SW 1271 (cell line): ENCODE measurements at regions not wholly inside any gene's neighbourhood (a gene's known extent, or its start where the extent isn't known, plus 50 kb on each side); places are given as distances from the start of the nearest gene placed in this dataset.

ENCODE experiments used
- DNase-seq, 2 experiments: peaks; one replicate each; lab custom pipeline; 2025; lab: John Stamatoyannopoulos, UW

DNA sequence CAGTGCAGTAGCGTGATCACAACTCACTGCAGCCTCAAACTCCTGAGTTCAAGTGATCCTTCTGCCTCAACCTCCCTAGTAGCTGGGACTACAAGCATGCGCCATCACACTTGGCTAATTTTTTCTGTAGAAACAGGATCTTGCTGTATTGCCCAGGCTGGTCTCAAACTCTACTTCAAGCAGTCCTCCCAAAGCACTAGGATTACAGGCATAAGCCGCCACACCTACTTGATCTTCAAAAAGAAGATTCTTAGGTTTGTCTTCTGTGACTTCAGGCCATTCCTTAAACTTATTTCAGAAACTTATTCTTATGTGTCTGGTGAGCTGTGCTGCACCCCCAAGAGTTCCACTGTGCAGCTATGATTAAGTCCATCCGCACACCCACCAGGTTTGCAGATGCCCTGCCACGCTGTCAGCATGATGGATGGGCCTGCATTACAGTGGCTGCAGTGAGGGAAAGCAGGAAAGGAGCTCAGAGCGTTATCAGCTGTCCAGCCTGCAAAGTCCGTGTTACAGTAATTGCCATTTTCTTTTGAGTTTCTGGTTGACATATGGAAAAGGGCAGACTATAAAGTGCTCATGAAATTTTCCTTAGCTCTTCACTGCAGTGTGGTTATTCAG is 146.6 kb downstream of the AASDH start:
- no peak for DNase-seq

DNA sequence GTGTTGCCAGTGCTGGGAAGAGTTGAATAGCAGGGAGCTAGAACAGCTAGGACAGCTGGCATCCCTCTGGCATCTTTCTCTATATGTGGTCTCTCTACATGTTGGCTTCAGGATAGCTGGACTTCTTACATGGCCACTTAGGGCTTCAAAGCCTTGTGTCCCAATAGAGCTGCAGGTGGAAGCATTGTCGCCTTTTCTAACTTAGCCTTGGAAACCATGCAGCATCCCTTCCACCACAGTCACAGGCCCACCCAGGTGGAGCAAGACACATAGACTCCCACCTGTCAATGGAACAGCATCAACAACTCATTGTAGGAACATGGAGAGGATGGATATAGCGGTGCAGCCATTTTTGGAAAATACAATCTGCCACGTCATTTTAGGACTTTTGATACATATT is 149.0 kb downstream of the AASDH start:
- DNase-seq = no peak

DNA sequence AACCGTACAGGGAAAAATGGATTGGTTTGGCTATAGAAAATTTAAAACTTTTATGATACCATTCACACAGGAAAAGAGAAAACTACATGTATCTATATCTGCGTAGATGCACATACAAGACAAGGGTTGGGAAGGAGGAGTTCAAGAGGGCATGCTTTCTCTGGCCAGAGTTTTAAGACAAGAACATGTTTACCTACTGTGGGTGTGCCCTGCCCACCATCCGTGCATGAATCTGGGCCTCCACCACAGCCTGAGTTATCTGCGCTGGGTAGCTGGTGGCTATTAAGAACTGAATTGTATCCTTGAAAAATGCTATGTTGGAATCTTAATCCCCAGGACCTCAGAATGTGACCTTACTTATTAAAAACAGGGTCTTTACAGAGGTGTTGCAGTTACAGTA is 151.6 kb downstream of the AASDH start:
- no peak for DNase-seq

DNA sequence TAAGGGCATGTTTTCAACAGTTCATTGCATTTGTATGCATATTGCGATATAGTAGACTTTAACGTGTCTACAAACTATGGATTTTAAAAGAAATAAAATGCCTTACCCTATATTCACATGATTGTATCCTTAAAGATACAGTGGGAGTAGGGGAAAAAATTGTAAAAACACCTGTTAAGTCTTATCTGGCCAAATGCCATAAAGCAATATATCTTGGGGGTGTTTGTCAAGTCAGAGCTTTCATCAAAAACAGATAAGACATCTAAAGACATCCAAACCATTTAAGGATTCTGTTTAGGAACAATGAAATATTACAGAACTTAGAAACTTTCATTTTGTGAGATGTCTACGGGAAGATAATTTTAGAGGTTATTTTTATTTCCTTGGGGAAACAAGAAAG is 152.3 kb downstream of the AASDH start:
- no peak for DNase-seq

DNA sequence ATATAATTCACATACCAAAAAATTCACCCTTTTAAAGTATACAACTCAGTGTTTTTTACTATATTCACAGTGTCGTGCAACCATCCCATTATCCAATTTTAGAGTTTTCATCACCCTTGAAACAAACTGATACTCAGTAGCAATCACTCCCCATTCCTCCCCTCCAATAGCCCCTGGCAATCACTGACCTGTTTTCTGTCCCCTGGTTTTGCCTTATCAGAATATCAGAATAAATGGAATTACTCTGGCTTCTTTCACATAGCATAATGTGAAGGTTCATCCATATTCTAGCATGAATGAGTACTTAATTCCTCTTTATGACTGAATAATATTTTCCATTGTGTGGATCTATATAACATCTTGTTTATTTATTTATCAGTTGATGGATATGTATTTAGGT is 153.2 kb downstream of the AASDH start:
- no peak for DNase-seq

DNA sequence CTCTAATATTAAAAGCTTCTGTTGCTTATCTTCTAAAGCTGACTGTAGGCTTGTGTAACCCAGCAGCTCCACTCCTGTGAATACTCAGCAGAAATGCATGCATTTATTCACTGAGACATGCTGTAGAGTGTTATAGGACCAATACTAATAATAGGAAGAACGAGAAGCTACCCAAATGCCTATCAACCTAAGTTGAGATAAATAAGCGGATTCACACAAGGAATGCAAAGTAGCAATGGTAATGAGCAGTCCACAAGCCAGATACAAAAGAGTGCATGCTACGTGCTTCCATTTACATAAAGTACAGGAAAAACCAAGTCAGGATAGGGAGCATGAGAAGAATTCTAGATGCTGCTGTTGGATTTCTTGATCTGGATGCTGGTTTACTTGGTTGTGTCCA is 155.9 kb downstream of the AASDH start:
- DNase-seq = no peak

DNA sequence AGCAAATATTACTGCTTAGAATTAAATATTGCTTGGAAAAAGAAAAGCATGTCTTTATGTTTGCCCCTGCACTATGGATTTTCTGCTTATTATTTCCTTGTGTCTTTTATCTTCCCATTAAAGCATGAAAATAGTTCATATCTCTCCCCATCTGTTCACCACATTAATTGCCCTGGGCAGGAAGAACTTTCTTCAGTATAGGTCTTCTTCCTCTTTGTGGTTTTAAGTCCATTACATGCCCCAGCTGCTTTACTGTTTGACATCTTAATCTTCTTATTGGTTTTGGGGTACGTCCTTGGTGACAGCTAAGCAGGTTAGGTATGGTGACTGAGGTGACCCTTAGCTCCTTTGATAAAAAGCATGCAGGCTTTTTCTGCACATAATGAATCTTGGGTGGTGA is 157.3 kb downstream of the AASDH start:
- no peak for DNase-seq

DNA sequence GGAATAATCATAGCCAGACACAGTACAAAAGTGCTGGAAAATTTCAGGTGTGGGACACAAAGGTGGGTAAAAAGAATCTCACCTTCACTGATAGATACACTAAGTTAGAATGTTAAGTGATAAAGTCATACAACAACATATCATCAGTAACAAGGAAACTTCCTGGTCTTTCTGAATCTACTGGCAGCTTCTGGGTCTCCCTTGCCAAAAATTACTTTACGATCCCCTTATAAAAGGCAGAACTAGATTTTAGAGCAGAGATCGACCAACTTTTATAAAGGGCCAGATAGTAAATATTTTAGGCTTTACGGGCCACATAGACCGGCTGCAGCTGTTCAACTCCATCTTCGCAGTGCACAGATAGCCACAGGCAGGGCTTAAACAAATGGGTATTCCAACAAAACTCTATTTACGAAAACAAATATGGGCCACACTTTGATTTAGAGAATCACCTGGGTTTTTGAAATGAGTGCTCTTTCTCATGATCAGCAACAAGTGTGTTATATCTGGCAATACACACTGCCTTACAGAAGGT is 159.9 kb downstream of the AASDH start:
- DNase-seq = no peak

DNA sequence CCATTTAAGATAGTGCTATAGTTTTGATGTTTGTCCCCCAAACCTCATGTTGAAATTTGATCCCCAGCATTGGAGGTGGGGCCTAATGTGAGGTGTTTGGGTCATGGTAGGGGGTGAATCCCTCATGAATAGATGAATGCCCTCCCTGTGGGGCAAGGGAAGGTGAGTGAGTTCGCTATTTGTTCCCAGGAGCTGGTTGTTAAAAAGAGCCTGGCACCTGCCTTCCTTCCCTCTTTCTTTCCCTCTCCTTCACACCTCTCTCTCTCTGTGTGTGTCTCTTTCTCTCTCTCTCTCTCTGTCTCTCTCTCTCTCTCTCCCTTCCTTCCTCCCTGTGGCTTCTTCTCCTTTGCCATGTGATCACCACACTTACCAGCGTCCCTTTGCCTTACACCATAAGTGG is 160.7 kb downstream of the AASDH start:
- DNase-seq = no peak

DNA sequence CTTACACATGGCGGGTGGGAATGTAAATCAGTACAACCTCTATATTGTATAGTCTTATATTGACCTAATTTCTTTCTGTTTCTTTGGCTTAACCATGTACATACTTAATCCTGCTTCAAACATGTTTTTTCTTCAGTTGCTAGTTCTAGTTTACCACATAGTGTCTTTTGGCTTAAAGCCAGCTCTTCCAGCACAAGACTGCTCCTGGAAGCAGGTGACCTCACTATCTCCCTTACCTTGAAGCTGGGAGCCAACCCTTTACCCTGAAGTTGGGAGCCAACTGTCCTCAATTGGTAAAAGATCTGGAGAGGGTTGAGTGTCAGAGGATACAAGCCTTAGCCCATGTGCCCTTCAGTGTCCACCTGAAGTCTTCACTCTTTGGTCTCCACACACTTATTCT is 162.7 kb downstream of the AASDH start:
- DNase-seq = no peak

DNA sequence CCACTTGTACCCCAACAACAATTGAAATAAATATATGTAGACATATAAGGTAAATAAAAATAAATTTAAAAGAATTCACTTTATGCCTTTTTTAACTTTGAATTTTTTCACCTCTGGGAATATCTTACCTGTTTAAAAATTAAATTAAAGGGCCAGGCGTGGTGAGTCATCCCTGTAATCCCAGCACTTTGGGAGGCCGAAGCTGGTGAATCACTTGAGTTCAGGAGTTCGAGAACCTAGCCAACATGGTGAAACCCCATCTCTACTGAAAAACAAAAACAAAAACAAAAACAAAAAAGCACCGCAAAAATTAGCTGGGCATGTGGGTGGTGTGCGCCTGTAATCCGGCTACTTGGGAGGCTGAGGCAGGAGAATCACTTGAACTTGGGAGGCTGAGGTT is 164.8 kb downstream of the AASDH start:
- DNase-seq = no peak

DNA sequence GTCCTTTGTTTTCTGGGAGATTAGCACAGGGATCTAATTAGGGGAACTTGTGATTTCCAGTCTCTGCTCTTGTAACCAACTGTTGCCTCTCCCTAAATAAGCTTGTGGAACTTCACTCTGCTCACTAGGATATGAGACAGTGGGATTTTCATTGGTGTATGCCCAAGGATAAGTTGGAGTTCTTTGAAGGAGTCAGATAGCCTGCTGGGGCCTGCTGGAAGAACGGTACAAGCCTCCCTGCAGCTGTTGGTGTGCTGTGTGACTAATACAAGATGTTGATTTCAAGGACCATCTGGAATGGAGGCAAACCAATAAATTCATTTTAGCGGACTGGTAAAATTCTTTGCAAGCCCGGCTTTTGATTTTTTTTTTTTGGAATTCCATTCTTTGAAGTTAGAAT is 167.0 kb downstream of the AASDH start:
- DNase-seq = no peak

DNA sequence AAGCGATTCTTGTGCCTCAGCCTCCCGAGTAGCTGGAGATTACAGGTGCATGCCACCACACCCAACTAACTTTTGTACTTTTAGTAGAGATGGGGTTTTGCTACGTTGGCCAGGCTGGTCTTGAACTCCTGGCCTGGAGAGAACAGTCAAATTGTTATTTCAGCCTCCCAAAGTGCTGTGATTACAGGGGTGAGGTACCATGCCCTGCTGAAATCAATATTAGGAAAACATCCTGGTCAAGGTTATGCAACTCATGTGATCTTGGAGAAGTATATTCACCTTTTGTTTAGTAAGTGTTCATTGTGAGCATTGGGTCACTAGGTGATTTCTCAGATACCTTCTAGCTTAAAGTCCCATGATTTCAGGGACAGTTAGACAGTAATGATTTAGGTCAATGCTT is 167.8 kb downstream of the AASDH start:
- DNase-seq = no peak

DNA sequence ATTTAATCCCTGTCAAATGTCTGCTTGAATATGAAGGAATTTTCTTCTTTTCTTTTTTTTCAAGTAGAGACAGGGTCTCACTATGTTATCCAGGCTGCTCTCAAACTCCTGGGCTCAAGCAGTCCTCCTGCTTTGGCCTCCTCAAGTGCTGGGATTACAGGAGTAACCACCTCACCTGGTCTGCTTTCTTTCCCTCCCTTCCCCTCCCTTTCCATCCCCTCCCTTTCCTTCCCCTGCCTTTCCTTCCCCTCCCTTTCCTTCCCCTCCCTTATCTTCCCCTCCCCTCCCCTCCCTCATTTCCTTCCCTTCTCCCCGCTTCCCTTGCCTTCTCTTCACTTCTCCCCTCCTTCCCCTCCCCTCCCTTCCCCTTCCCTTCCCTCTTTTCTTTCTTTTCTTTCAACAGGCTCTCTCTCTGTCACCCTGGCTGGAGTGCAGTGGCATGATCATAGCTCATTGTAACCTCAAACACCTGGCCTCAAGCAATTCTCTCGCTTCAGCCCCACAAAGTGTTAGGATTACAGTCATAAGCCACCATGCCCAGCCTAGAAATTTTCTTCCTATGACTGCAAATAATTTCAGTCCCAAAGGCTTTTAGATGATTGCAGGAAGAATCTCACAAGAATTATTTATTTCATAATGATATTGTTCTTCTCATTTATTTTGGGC is 168.9 kb downstream of the AASDH start:
- DNase-seq = no peak

DNA sequence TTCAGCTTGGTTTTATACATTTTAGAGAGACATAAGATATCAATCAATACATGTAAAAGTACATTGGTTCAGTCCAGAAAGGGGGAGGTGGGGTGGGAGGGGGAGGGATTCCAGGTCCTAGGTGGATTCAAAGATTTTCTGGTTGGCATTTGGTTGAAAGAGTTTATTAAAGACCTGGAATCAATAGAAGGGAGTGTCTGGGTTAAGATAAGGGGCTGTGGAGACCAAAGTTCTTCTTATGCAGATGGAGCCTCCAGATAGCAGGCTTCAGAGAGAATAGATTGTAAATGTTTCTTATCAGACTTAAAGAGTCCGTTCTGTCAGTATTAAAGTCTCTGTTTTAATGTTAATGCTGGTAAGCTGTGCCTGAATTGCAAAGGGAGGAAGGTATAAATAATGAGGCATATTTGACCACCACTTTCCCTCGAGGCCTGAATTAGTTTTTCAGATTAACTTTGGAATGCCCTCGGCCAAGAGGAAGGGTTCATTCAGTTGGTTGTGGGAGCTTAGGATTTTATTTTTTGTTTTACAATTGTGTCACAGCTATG is 169.9 kb downstream of the AASDH start:
- DNase-seq = no peak

DNA sequence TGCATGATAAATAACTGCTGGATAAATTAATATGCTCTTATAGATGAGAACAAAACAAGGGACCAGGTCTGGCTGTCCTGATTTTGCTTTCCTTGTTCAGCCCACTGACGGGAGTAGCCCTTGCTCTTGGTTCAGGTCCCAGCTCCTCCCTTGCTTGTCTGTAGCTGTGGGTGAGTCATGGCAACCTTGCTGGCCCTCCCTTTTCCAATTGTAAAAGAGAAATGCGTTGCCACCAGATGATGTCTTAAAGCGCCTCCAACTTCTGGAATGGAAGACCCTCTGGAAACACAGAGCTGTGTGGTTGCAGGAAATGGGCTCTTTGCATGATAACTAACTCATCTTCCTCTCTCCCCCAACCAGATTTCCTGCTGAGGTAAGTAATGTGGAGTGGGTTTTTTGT is 171.4 kb downstream of the AASDH start:
- DNase-seq = no peak

DNA sequence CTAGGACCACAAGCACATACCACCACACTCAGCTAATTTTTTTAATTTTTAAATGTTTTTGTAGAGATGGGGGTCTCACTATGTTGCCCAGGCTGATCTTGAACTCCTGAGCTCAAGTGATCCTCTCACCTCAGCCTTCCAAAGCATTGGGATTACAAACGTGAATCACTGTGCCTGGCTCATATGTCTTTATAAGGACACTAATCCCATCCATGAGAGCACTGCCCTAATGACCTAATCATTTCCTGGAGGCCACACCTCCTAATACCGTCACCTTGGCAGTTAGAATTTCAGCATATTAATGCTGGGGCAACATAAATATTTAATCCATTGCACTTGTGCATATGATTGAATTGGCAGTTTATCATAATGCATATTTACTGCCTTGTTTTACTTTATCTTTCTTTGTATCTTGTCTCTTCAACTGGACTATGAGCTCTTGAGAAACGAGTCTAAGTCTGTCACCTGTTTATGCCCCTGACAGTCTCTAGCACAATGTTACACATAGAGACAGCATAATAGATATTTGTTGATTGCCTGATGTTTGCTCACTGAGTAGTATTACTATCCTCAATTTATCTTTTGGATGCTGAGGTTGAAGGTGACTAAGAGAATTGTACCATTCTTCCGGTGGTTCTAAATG is 172.0 kb downstream of the AASDH start:
- DNase-seq = no peak

DNA sequence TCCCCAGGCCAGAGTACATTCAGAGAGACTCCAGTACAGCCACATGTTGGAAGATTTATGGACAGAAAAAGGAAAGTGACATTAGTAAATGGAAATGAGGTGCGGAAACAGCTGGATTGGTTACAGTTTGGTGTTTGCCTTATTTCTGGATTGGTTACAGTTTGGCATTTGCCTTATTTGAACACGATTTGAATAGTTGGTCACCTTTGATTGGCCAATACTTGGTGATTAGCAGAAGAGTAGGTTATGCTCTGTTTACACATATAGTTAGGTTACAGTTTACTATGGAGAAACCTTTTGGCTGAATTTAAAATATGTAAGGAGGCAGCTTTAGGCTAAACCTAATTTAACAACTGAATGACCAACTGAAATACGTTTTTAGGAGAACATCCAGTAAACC is 173.7 kb downstream of the AASDH start:
- no peak for DNase-seq

DNA sequence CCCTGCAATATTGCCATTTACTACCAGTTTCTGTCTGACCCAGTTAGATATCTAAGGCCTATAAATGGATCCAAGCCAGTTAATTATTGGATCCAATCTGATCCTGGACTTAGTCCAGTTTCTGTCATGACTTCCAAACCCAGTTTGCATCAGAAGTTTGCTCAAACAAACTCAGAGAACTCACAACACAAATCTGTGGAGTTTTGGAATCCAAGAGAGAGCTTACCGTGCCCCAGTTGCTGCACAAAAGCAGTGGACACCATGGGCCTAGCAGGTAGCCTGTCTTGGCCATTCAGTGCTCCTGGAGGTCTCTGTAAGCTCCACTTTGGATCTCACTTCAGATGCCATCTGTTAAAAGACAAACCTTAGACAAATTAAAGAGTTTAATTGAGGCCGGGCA is 174.5 kb downstream of the AASDH start:
- DNase-seq = no peak

DNA sequence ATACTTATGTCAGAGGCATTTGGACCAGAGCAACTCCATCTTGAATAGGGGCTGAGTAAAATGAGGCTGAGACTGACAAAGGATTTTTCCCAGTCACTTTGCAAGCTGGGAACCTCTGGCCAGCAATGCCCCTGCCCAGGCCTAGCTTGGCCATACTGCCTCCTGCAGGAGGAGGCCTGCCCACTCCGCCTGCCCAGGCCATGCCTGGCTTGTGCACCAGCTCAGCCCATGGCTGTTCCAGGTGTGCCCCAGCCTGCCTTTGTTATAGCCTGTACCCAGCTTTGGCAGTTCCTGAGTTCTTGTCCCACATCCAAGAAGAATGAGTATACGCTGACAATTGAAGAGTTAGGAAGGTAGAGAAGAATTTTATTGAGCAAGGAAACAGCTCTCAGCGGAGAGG is 176.1 kb downstream of the AASDH start:
- no peak for DNase-seq

DNA sequence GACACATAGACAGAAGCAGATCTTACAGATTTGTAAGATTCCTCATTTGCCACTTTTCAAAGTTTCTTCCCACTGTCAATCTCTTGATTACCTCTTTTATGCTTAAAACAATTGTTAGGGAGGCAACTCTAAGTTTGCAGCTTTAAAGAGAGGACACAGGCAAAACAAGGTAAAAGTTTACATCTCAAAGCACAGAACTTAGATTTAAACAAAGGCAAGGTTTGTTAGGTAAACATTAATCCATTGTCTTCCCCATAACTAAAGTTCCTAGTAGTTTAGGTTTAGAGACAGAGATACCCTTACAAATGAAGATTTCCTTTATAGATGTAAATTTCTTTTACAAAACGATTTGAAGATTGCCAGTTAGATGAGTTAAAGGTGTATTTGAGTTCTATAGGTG is 176.9 kb downstream of the AASDH start:
- DNase-seq = no peak

DNA sequence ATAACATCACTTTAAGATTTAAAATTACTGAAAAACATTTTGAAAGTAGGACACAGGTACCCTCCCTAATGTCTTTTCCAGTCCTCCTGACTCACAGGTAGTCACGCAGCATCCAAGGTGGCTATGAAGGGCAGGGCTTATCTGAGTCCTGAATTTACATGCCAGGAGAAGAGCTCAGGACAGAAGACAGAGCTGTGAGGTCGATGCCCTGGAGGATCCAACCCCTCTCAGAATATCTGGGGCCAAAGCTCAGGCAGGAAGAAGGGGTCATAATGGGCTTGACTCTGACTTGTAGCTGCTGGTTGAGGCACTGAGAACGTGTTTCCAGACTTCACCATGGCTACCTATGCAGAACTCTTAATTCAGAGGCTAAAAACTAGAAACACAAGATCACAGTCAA is 177.5 kb downstream of the AASDH start:
- DNase-seq = no peak

DNA sequence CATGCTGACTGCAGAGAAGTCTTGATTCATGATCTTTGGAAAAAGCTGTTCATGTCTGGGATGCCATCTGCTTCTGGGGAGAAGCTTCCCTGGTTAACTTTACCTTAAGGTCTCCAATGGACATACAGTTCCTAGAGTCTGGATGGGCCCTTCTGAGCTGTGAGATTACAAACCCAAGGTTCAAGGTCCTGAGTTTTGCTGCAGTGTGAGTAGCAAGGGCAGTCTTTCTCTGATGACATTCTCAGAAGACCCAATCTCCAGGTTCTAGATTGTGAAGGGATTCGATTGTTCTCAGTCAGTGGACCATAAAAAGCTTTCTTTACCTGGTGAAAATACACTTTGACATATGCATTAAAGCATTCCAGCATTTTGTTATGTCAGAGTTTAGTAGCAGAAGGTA is 179.2 kb downstream of the AASDH start:
- no peak for DNase-seq
